Fibroblast of the aortic adventitia (primary cell): ENCODE measurements at regions not wholly inside any gene's neighbourhood (a gene's known extent, or its start where the extent isn't known, plus 50 kb on each side); places are given as distances from the start of the nearest gene placed in this dataset.

Experiments used
- DNase-seq: peaks from one replicate; pipeline ENCODE4 v3.0.0-alpha.2; 2010; ENCODE audit warnings: low read depth
- H3K4me3 ChIP-seq: 2 replicates; pipeline ENCODE4 v1.5.1; 2011; ENCODE audit warnings: low read depth, mild to moderate bottlenecking, control low read depth, low read length, moderate library complexity
- TF ChIP-seq, protein P1 (sequence below): IDR thresholded peaks from 2 replicates; pipeline ENCODE4 v1.5.1; 2011; ENCODE audit warnings: mild to moderate bottlenecking, low read length, control low read depth, inconsistent platforms; ENCODE audit not compliant: insufficient read depth

GRCh38 chr10:21463436-21463835 lies 62.0 kb downstream of the SKIDA1 start:
- TF ChIP-seq, protein P1, sequence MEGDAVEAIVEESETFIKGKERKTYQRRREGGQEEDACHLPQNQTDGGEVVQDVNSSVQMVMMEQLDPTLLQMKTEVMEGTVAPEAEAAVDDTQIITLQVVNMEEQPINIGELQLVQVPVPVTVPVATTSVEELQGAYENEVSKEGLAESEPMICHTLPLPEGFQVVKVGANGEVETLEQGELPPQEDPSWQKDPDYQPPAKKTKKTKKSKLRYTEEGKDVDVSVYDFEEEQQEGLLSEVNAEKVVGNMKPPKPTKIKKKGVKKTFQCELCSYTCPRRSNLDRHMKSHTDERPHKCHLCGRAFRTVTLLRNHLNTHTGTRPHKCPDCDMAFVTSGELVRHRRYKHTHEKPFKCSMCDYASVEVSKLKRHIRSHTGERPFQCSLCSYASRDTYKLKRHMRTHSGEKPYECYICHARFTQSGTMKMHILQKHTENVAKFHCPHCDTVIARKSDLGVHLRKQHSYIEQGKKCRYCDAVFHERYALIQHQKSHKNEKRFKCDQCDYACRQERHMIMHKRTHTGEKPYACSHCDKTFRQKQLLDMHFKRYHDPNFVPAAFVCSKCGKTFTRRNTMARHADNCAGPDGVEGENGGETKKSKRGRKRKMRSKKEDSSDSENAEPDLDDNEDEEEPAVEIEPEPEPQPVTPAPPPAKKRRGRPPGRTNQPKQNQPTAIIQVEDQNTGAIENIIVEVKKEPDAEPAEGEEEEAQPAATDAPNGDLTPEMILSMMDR = no peak
- no peak overlapping the region for H3K4me3 ChIP-seq
- DNase-seq = no peak

- H3K4me3 ChIP-seq = no peak overlapping the region
- peak; percentile 11 for DNase-seq
- TF ChIP-seq, protein P1 = no peak
These were observed 67.2 kb downstream of the SKIDA1 start for GRCh38 chr10:21458126-21458871.

GRCh38 chr10:21456160-21456559 lies 69.3 kb downstream of the SKIDA1 start:
- DNase-seq = no peak
- TF ChIP-seq, protein P1 = no peak
- H3K4me3 ChIP-seq = no peak overlapping the region

DNA sequence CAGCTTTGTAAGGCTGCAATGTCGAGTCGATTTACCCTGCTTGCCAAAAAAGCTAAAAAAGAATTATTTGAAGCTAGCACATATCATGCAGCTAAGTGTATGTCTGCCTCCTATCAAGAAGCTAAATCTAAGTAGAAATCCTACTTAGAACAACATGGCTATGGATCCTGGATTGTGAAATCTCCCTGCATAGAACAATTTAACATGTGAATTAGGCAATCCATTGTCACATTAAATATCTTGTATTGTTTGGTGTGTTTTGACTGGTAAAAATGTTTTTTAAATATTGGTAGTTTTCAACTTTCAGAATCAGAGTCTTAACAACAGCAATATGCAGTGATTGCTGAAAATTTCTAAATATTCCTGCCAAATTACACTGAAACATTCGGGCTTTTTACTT lies 73.3 kb downstream of the SKIDA1 start:
- H3K4me3 ChIP-seq = no peak overlapping the region
- DNase-seq = peak; percentile 31
- TF ChIP-seq, protein P1 = no peak

- no peak overlapping the region for H3K4me3 ChIP-seq
- no peak for DNase-seq
- TF ChIP-seq, protein P1 = no peak
These were observed 76.1 kb downstream of the SKIDA1 start for GRCh38 chr10:21449288-21449966.

DNA sequence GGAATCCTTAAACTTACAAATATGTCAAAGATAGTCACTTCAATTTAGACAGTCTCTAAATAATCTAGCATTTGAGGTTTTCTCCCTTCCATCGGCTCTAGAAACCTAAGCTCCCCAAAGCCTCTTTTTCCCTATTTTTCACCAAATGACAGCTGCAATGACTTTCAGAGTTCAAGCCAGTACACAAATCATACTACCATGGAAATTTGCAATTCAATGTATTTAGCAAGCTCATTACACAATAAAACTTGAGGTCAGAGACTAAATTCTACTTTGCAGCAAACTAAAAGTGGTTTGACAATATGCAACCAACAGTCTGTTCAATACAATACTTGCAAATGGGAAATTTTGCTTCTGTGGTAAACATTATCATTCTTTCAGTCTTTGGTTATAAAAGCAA lies 80.3 kb downstream of the SKIDA1 start:
- no peak overlapping the region for H3K4me3 ChIP-seq
- no peak for DNase-seq
- TF ChIP-seq, protein P1 = no peak
